GM18517 (cell line): ENCODE measurements at regions not wholly inside any gene's neighbourhood (a gene's known extent, or its start where the extent isn't known, plus 50 kb on each side); places are given as distances from the start of the nearest gene placed in this dataset.

Source experiments
- ATAC-seq: cut with Tn5 transposase; IDR thresholded peaks from one replicate; pipeline ENCODE4 v1.9.1; 2021; ENCODE audit warnings: mild to moderate bottlenecking, moderate library complexity; ENCODE audit not compliant: unreplicated experiment

- ATAC-seq: no peak
Observed at GRCh38 chr10:2296179-2296891, 559.0 kb upstream of the ADARB2 start.

GRCh38 chr10:2294739-2295138, 557.4 kb upstream of the ADARB2 start:
- ATAC-seq: no peak

- no peak for ATAC-seq
Observed at GRCh38 chr10:2284071-2284470, 546.7 kb upstream of the ADARB2 start.

- no peak for ATAC-seq
Observed at GRCh38 chr10:2282202-2282601, 544.9 kb upstream of the ADARB2 start.

DNA sequence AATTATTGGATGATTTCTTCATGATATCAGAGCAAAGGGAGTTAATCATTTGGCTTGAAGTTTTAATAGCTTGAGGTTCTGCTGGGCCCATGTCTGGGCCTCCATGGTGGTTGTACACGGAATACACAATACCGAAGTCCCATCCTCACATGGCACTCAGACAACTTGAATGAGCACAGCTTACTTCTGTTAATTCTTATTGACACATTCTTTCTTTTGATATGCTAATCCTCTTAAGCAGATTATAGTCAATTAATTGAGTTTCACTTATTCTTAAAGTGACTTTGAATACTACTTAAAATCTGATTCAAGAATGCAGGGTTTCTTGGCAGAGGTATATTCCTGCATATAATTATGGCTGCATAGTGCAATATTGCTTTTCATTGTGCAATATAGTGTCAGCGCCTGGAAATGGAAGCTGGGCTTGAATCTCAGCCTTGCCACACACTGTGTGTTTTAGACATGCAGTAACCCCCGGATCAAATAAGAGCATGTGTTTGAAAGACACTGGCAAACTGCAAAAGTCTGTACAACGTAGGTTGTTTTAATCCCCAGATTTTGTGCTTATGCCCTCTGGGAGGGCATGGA, 543.5 kb upstream of the ADARB2 start:
- no peak for ATAC-seq

DNA sequence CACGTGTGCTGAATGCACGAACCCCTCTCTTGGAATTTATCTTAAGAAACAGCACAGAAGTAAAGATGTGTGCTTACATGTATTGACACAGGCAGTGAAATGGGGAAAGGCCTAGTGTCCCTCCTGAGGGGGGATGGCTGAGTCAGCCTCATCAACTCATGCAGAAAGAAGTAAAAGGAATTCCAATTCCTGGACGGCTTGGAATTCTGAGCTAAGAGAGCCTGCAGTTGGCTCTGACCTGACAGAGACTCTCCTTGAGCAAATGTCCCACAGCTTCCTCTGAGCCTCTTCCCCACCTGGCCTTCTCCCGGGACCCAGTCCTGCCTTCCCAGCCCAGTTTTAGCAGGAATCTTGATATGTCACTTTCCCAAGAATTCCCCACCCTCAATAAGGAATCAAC, 542.4 kb upstream of the ADARB2 start:
- no peak for ATAC-seq

DNA sequence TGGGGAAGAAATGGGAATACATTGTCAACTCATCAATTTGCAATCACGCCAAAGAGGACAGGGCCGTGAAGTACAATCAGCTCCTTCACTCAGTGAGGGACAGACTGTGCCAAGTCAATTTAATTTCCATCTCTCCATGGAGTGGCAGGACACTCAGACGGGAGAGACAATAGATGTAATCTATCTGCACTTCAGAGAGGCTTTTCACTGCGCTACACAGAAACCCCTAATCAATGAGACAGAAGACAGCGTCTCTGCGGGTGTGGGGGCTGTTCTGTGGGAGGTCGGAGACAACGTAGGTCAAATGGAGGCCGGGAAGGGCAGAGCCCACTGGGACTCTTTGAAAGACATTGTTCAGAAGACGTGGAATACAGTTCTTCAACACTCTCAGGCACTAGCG, 541.0 kb upstream of the ADARB2 start:
- no peak for ATAC-seq

- no peak for ATAC-seq
Observed at GRCh38 chr10:2263561-2263960, 526.2 kb upstream of the ADARB2 start.

- ATAC-seq: no peak
Observed at GRCh38 chr10:2262878-2263277, 525.6 kb upstream of the ADARB2 start.

- no peak for ATAC-seq
Observed at GRCh38 chr10:2262333-2262732, 525.0 kb upstream of the ADARB2 start.

GRCh38 chr10:2256241-2256640, 518.9 kb upstream of the ADARB2 start:
- no peak for ATAC-seq

GRCh38 chr10:2252096-2252495, 514.8 kb upstream of the ADARB2 start:
- no peak for ATAC-seq

- no peak for ATAC-seq
Observed at GRCh38 chr10:2251631-2252030, 514.3 kb upstream of the ADARB2 start.

DNA sequence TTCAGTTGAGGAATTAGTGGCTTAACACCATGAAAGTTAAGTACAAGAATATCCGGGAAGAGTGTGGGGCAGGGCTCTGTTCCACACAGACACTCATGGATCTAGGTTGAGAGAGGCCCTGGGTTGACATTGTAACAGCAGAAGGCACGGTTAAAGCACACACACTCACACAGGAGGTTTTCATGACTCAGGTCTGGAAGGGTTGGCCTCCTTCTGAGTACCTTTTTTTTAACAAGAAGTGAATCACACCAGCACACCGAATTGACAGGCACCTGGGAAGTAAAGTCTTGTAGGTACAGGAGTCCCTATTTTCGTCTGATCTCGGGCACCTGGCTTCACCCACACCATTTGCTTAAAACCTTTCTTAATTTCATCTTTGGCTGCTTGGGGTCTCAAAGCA, 509.4 kb upstream of the ADARB2 start:
- no peak for ATAC-seq

- ATAC-seq: no peak
Observed at GRCh38 chr10:2245580-2245979, 508.3 kb upstream of the ADARB2 start.

- no peak for ATAC-seq
Observed at GRCh38 chr10:2244471-2244870, 507.1 kb upstream of the ADARB2 start.

DNA sequence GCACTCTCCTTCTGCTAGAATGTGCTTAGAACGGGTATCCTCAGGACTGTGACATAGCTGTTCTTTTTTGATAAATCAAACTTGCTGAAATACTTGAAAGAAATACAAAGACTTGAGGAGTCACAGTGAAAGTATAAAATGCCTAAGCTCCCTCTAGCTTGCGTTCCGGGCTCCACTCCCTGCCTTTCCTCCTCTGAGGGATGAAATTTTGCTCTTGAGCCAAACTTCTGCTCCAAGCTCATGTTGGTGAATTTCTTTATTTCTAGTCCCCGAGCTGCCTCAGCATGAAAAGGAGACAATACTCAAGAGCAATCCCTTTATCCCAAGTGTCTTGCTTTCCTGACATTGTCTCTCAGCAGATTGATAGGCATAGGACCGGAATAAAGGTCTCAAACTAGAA, 499.6 kb upstream of the ADARB2 start:
- ATAC-seq: no peak

GRCh38 chr10:2232479-2232878, 495.2 kb upstream of the ADARB2 start:
- no peak for ATAC-seq

- no peak for ATAC-seq
Observed at GRCh38 chr10:2230478-2230877, 493.2 kb upstream of the ADARB2 start.

GRCh38 chr10:2228320-2228901, 491.1 kb upstream of the ADARB2 start:
- ATAC-seq: no peak

DNA sequence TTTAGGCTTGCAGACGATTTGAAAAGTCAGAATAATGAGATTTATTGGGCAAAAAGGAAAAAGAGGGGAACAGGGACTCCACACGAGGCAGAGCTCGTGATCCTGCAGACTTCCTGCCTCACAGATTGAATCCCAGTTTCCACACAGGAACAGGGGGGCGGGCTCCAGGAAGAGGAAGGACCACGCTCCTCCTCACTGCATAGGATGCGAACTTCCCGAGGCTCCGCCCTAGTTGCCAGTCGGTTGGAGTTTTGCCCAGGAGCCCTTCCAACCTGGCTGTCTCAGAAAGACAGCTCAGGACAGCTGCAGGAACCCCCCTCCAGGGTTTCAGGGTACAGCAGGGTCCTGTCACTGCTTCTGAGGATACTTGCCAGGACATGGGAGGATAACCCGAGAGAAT, 488.3 kb upstream of the ADARB2 start:
- ATAC-seq: no peak

DNA sequence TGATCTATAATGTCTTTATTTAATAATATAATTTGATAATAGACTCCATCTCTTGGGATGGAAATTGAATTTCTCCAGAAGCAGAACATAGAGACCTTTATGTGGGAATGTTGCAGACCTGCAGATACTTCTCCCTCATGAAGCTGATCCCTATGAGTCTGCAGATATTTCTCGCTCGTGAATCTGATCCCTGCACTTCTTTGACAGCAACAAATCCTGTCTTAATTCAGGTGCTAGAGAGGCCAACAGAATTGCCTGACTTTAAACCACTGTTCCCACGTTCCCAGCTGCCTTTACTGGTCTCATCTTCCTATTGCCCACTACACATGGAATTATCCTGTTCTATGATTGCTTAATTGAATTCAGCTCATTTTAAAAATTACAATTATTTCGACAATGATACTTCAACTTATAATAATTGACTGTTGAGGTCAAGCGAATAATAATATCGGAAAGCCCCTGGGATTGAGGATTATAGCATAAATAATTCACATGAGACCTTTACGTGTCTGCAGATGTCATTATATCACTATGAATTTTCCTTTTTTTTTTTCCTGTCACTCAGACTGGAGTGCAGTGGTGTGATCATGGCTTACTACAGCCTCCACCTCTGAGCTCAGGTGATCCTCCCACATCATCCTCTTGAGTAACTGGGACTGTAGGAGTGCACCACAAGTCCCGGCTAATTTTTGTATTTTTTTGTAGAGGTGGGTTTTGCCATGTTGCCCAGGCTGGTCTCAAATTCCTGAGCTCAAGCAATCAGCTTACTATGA, 486.4 kb upstream of the ADARB2 start:
- no peak for ATAC-seq
